Nephron progenitor cell (in vitro differentiated cells): ENCODE measurements at regions not wholly inside any gene's neighbourhood (a gene's known extent, or its start where the extent isn't known, plus 50 kb on each side); places are given as distances from the start of the nearest gene placed in this dataset.

Experiments used
- DNase-seq: peaks from one replicate; pipeline ENCODE4 v3.0.0; 2021
- H3K27ac Mint-ChIP-seq: 2 replicates; pipeline ENCODE4 v1.8.0; 2021; ENCODE audit warnings: mild to moderate bottlenecking, moderate library complexity, mixed read lengths
- H3K27me3 Mint-ChIP-seq: 2 replicates; pipeline ENCODE4 v1.8.0; 2021; ENCODE audit warnings: mild to moderate bottlenecking, low read depth, mixed read lengths; ENCODE audit not compliant: poor library complexity
- H3K36me3 Mint-ChIP-seq: 2 replicates; pipeline ENCODE4 v1.8.0; 2021; ENCODE audit warnings: low read depth, mixed read lengths
- H3K4me1 Mint-ChIP-seq: 2 replicates; pipeline ENCODE4 v1.8.0; 2021; ENCODE audit warnings: mixed read lengths
- H3K4me3 Mint-ChIP-seq: 2 replicates; pipeline ENCODE4 v1.8.0; 2021; ENCODE audit warnings: mild to moderate bottlenecking, moderate library complexity, mixed read lengths
- H3K9me3 Mint-ChIP-seq: 2 replicates; pipeline ENCODE4 v1.8.0; 2021; ENCODE audit warnings: mild to moderate bottlenecking, moderate library complexity, mixed read lengths
- CTCF ChIP-seq: fragments of 200-600 bp; sonication (generic); IDR thresholded peaks from 2 replicates; pipeline ENCODE4 v1.5.0; 2021; ENCODE audit warnings: antibody characterized with exemption

- H3K9me3 Mint-ChIP-seq, result peaks cover 38% of the 10 kb centered on the region
- TF ChIP-seq CTCF, result no peak
- peaks cover 4% of the 10 kb centered on the region for H3K4me1 Mint-ChIP-seq
- no peak overlapping the region for H3K27ac Mint-ChIP-seq
- no peak overlapping the region for H3K4me3 Mint-ChIP-seq
- no peak for DNase-seq
- H3K36me3 Mint-ChIP-seq, result peaks cover 11% of the 10 kb centered on the region
- H3K27me3 Mint-ChIP-seq, result peaks cover 10% of the 10 kb centered on the region
Measured at GRCh38 chr5:54601411-54602230, 84.1 kb downstream of the SNX18 start.
